Subcutaneous abdominal adipose tissue (tissue), 5 donors: ENCODE measurements at regions not wholly inside any gene's neighbourhood (a gene's known extent, or its start where the extent isn't known, plus 50 kb on each side); places are given as distances from the start of the nearest gene placed in this dataset.

Source experiments
- H3K27ac ChIP-seq: one replicate; pipeline ENCODE4 v1.7.0; 2013; ENCODE audit warnings: low read depth, mild to moderate bottlenecking, inconsistent platforms, low read length, moderate library complexity
- H3K27me3 ChIP-seq, 5 donors: one replicate each; pipeline ENCODE4 v1.7.0; 2013; ENCODE audit warnings: low read length in 5 of 5, inconsistent platforms in 1 of 5; ENCODE audit not compliant: control insufficient read depth in 5 of 5, insufficient read depth in 4 of 5
- H3K36me3 ChIP-seq, 5 donors: one replicate each; pipeline ENCODE4 v1.7.0; 2013; ENCODE audit warnings: low read length in 5 of 5; ENCODE audit not compliant: control insufficient read depth in 5 of 5, insufficient read depth in 5 of 5
- H3K4me1 ChIP-seq, 5 donors: one replicate each; pipeline ENCODE4 v1.7.0; 2013; ENCODE audit warnings: low read length in 5 of 5, mild to moderate bottlenecking in 3 of 5, moderate library complexity in 1 of 5; ENCODE audit not compliant: control insufficient read depth in 5 of 5, insufficient read depth in 5 of 5
- H3K4me3 ChIP-seq, 5 donors: one replicate each; pipeline ENCODE4 v1.7.0; 2013; ENCODE audit warnings: low read length in 5 of 5, low read depth in 1 of 5
- H3K9ac ChIP-seq, 5 donors: one replicate each; pipeline ENCODE4 v1.7.0; 2013; ENCODE audit warnings: low read length in 5 of 5, mild to moderate bottlenecking in 4 of 5, moderate library complexity in 3 of 5
- H3K9me3 ChIP-seq, 5 donors: one replicate each; pipeline ENCODE4 v1.7.0; 2013; ENCODE audit warnings: low read length in 5 of 5; ENCODE audit not compliant: control insufficient read depth in 5 of 5
- donor health status: healthy.
- donor health status: healthy.
- donor health status: healthy.
- donor health status: healthy.
- donor health status: healthy.

GRCh38 chr7:156490021-156490800 lies 150.4 kb upstream of the RNF32 start:
- Histone ChIP-seq H3K36me3 (no peaks in the 10 kb centered on the region), H3K9ac (no peak overlapping the region), H3K27ac (no peak overlapping the region), H3K27me3 (no peaks in the 10 kb centered on the region), H3K9me3 (no peaks in the 10 kb centered on the region), H3K4me3 (no peak overlapping the region), H3K4me1 (no peaks in the 10 kb centered on the region)

- Histone ChIP-seq H3K9ac (no peak overlapping the region), H3K27ac (no peak overlapping the region), H3K36me3 (no peaks in the 10 kb centered on the region), H3K27me3 (no peaks in the 10 kb centered on the region), H3K9me3 (no peaks in the 10 kb centered on the region), H3K4me3 (no peak overlapping the region), H3K4me1 (no peaks in the 10 kb centered on the region)
Measured at GRCh38 chr7:156487811-156488533, 152.6 kb upstream of the RNF32 start.

GRCh38 chr7:156480671-156481070 lies 159.9 kb upstream of the RNF32 start:
- no peaks in the 10 kb centered on the region for H3K36me3 ChIP-seq
- peaks cover 0 to 3% (median 0%) of the 10 kb centered on the region in 5 donors for H3K27me3 ChIP-seq
- H3K27ac ChIP-seq = no peak overlapping the region
- no peaks in the 10 kb centered on the region for H3K9me3 ChIP-seq
- no peak overlapping the region for H3K9ac ChIP-seq
- H3K4me3 ChIP-seq = no peak overlapping the region
- peaks cover 0 to 4% (median 4%) of the 10 kb centered on the region in 5 donors for H3K4me1 ChIP-seq

- Histone ChIP-seq H3K9me3 (no peaks in the 10 kb centered on the region), H3K4me1 (peaks cover 0 to 10% (median 5%) of the 10 kb centered on the region in 5 donors), H3K4me3 (no peak overlapping the region), H3K27me3 (peaks cover 0 to 3% (median 0%) of the 10 kb centered on the region in 5 donors), H3K36me3 (no peaks in the 10 kb centered on the region), H3K27ac (no peak overlapping the region), H3K9ac (no peak overlapping the region)
Measured at GRCh38 chr7:156479596-156479995, 161.0 kb upstream of the RNF32 start.

GRCh38 chr7:156478486-156478885 lies 162.1 kb upstream of the RNF32 start:
- no peak overlapping the region for H3K9ac ChIP-seq
- no peak overlapping the region for H3K27ac ChIP-seq
- H3K9me3 ChIP-seq = no peaks in the 10 kb centered on the region
- no peaks in the 10 kb centered on the region for H3K36me3 ChIP-seq
- peaks cover 0 to 3% (median 0%) of the 10 kb centered on the region in 5 donors for H3K27me3 ChIP-seq
- peaks cover 0 to 10% (median 5%) of the 10 kb centered on the region in 5 donors for H3K4me1 ChIP-seq
- no peak overlapping the region for H3K4me3 ChIP-seq

- H3K4me3 ChIP-seq = no peak overlapping the region
- no peaks in the 10 kb centered on the region for H3K36me3 ChIP-seq
- no peak overlapping the region for H3K9ac ChIP-seq
- no peaks in the 10 kb centered on the region for H3K9me3 ChIP-seq
- H3K27me3 ChIP-seq = peaks cover 0 to 3% (median 0%) of the 10 kb centered on the region in 5 donors
- peaks cover 0 to 13% (median 5%) of the 10 kb centered on the region in 5 donors for H3K4me1 ChIP-seq
- H3K27ac ChIP-seq = no peak overlapping the region
Measured at GRCh38 chr7:156475666-156476065, 164.9 kb upstream of the RNF32 start.

GRCh38 chr7:156475179-156475578 lies 165.4 kb upstream of the RNF32 start:
- no peak overlapping the region for H3K9ac ChIP-seq
- H3K27me3 ChIP-seq = peaks cover 0 to 3% (median 0%) of the 10 kb centered on the region in 5 donors
- H3K9me3 ChIP-seq = no peaks in the 10 kb centered on the region
- H3K36me3 ChIP-seq = no peaks in the 10 kb centered on the region
- peaks cover 0 to 13% (median 5%) of the 10 kb centered on the region in 5 donors for H3K4me1 ChIP-seq
- no peak overlapping the region for H3K27ac ChIP-seq
- no peak overlapping the region for H3K4me3 ChIP-seq

- H3K4me3 ChIP-seq = no peak overlapping the region
- H3K4me1 ChIP-seq = peaks cover 0 to 13% (median 5%) of the 10 kb centered on the region in 5 donors
- H3K9me3 ChIP-seq = no peaks in the 10 kb centered on the region
- H3K9ac ChIP-seq = no peak overlapping the region
- H3K27me3 ChIP-seq = peaks cover 0 to 3% (median 0%) of the 10 kb centered on the region in 5 donors
- no peak overlapping the region for H3K27ac ChIP-seq
- no peaks in the 10 kb centered on the region for H3K36me3 ChIP-seq
Measured at GRCh38 chr7:156474241-156474743, 166.3 kb upstream of the RNF32 start.

- no peak overlapping the region for H3K4me3 ChIP-seq
- H3K9ac ChIP-seq = no peak overlapping the region
- H3K27ac ChIP-seq = no peak overlapping the region
- H3K36me3 ChIP-seq = no peaks in the 10 kb centered on the region
- H3K9me3 ChIP-seq = no peaks in the 10 kb centered on the region
- H3K4me1 ChIP-seq = peaks cover 0 to 13% (median 5%) of the 10 kb centered on the region in 5 donors
- H3K27me3 ChIP-seq = peaks cover 0 to 3% (median 0%) of the 10 kb centered on the region in 5 donors
Measured at GRCh38 chr7:156473476-156474240, 166.9 kb upstream of the RNF32 start.
